Prostate gland (tissue), 2 donors: ENCODE measurements at regions not wholly inside any gene's neighbourhood (a gene's known extent, or its start where the extent isn't known, plus 50 kb on each side); places are given as distances from the start of the nearest gene placed in this dataset.

Experiments used
- DNase-seq: peaks from one replicate; pipeline ENCODE4 v3.0.0-alpha.2; 2019; ENCODE audit warnings: low spot score
- H3K27ac ChIP-seq, 2 donors: fragments of 200-600 bp; sonication (generic); 2 replicates each; pipeline ENCODE4 v1.5.1; 2017 to 2019
- H3K27me3 ChIP-seq: fragments of 200-600 bp; sonication (generic); replicated peaks from 2 replicates; pipeline ENCODE4 v1.5.1; 2019; ENCODE audit not compliant: insufficient read depth
- H3K36me3 ChIP-seq, 2 donors: fragments of 200-600 bp; sonication (generic); 1 replicate in 1 of 2; 2 replicates in 1 of 2; pipeline versions ENCODE4 v1.5.1 to v1.8.1; 2017 to 2019
- H3K4me1 ChIP-seq: fragments of 200-600 bp; sonication (generic); replicated peaks from 2 replicates; pipeline ENCODE4 v1.5.1; 2019
- H3K4me3 ChIP-seq, 2 donors: fragments of 200-600 bp; sonication (generic); 2 replicates each; pipeline ENCODE4 v1.5.1; 2017 to 2019
- H3K9me3 ChIP-seq: fragments of 200-600 bp; sonication (generic); 2 replicates; pipeline ENCODE4 v1.5.1; 2017
- POLR2A ChIP-seq: fragments of 450-650 bp; IDR thresholded peaks from one replicate; pipeline ENCODE4 v1.6.1; 2016; ENCODE audit warnings: antibody characterized with exemption, mild to moderate bottlenecking
- POLR2AphosphoS5 ChIP-seq: sonication (generic); formaldehyde crosslinking; IDR thresholded peaks from one replicate; pipeline ENCODE4 v1.6.1; 2017; ENCODE audit warnings: antibody characterized with exemption
- WGBS: methylation state at CpG from one replicate; pipeline ENCODE4 v1.1.5; 2018; 5-methylcytosine and 5-hydroxymethylcytosine counted together
- intact Hi-C: fragments of 100-400 bp; cut with DNase I; formaldehyde crosslinking; loops from one replicate; pipeline ENCODE4 v1.14.2; 2022
- TF ChIP-seq, protein P1 (sequence below), 4 experiments: fragments of 200-600 bp in 2 of 4; fragments of 450-650 bp in 2 of 4; sonication (generic) in 2 of 4; IDR thresholded peaks; 1 replicate in 3 of 4; 2 replicates in 1 of 4; pipeline ENCODE4 v1.5.1; 2016 to 2019; ENCODE audit warnings: antibody characterized with exemption in 4 of 4, mild to moderate bottlenecking in 2 of 4, moderate library complexity in 2 of 4

DNA sequence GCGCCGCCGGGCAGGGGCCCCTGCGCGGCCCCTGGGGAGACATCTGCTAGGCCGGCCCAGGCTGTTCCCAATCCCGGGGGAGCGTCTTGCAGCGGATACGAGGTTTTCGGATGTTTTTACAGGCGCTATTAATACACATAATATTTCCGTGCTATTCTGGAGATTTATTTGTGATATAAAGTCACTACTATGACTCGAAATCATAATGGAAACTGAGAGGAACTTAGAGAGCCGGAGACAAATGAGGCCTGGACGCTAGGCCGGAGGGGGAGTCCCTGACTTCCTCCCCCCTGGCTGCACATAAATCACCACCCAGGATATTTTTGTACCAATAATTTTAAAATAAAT is 91.7 kb upstream of the ANO1 start:
- TF ChIP-seq, protein P1, sequence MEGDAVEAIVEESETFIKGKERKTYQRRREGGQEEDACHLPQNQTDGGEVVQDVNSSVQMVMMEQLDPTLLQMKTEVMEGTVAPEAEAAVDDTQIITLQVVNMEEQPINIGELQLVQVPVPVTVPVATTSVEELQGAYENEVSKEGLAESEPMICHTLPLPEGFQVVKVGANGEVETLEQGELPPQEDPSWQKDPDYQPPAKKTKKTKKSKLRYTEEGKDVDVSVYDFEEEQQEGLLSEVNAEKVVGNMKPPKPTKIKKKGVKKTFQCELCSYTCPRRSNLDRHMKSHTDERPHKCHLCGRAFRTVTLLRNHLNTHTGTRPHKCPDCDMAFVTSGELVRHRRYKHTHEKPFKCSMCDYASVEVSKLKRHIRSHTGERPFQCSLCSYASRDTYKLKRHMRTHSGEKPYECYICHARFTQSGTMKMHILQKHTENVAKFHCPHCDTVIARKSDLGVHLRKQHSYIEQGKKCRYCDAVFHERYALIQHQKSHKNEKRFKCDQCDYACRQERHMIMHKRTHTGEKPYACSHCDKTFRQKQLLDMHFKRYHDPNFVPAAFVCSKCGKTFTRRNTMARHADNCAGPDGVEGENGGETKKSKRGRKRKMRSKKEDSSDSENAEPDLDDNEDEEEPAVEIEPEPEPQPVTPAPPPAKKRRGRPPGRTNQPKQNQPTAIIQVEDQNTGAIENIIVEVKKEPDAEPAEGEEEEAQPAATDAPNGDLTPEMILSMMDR (IDR thresholded peaks at IDR 0.05): no peak
- TF ChIP-seq POLR2A: no peak
- TF ChIP-seq POLR2AphosphoS5: no peak
- Histone ChIP-seq H3K9me3 (no peaks in the 10 kb centered on the region), H3K27ac (no peak overlapping the region), H3K4me1 (peaks cover 4% of the 10 kb centered on the region), H3K36me3 (no peaks in the 10 kb centered on the region), H3K4me3 (no peak overlapping the region), H3K27me3 (peaks cover 12% of the 10 kb centered on the region)
- DNase-seq: no peak
- 36% methylated on average over 17 of the region's 17 CpGs for WGBS
- intact Hi-C loops: no loop called here

DNA sequence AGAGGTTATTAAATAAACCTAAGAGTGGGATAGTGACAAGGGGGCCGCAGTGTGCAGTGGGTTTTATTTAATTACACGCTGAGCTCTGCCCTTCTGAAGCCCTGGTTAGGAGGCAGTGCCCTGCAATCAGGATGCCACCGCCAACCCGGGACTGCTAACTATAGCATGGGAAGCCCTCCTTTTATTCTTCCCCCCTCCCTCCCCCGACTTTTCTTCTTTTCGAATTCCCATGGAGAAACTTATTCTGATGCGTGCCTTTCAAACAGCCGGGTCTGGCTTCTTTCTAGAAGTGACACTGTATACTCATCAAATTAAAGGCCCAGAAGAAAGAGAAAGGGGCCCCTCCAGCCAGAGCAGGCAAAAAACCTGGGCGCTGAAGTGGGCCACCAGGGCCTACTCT is 91.3 kb upstream of the ANO1 start:
- no peak overlapping the region for H3K4me3 ChIP-seq
- intact Hi-C loops: no loop called here
- TF ChIP-seq, protein P1 (IDR thresholded peaks at IDR 0.05): no peak
- TF ChIP-seq POLR2A (no peak), POLR2AphosphoS5 (no peak)
- peaks cover 12% of the 10 kb centered on the region for H3K27me3 ChIP-seq
- no peaks in the 10 kb centered on the region for H3K36me3 ChIP-seq
- H3K4me1 ChIP-seq: peaks cover 4% of the 10 kb centered on the region
- 79% methylated on average over 9 of the region's 9 CpGs for WGBS
- DNase-seq: no peak
- no peak overlapping the region for H3K27ac ChIP-seq
- H3K9me3 ChIP-seq: no peaks in the 10 kb centered on the region

DNA sequence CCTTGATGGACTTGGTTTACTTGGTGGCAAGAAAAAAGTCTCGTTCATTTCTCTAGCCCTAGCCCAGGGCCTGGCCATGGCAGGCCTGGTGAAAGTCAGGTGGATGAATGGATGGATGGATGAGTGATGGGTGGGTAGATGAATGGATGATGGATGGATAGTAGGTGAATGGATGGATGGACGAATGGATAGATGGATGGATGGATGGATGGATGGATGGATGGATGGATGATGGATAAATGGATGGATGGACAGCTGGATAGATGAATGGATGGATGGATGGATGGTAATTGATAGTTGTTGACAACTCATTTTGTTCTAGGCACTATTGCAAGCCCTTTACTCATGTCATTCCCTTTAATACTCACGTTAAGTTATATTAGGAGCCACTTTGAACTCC is 86.1 kb upstream of the ANO1 start:
- Histone ChIP-seq H3K9me3 (no peaks in the 10 kb centered on the region), H3K36me3 (no peaks in the 10 kb centered on the region), H3K4me3 (no peak overlapping the region), H3K4me1 (no peaks in the 10 kb centered on the region), H3K27ac (no peak overlapping the region), H3K27me3 (no peaks in the 10 kb centered on the region)
- DNase-seq: no peak
- 95% methylated on average over 3 of the region's 3 CpGs for WGBS
- TF ChIP-seq POLR2AphosphoS5 (no peak), POLR2A (no peak)
- TF ChIP-seq, protein P1 (IDR thresholded peaks at IDR 0.05): no peak
- intact Hi-C loops: no loop called here

DNA sequence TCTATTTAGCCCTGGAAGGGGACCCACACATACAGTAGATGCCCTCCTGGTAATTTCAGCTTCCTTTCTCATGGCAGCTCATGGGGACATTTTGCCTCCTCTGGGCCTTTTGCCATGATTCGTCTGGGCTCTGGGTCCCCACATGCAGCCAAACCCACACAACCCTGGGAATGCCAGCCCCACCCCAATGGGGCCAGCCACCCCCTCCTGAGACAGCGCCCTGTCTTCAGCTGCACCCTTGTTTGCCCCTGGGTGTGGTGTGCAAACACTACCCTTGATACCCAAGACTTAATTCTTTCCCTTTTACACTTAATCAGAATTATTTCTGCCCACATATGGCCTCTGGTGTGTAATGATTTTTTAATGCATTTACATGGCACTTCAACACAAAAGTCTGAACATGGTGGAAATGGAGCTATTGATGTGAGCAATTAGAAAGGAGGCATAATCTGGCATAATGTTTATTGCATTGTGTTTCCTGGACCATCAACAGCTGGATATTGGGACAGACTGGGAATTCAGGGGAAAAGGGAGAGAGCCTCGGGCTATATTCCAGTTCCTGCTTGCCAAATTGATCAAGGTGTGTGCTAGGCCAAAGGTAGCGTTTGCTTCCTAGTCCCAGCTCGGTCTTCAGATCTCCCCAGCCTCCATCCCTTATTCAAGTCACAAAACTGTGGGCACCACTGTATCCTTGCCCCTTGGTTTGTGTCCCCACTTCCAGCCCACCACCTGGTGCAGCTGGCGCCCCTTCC is 85.0 kb upstream of the ANO1 start:
- intact Hi-C loops: no loop called here
- no peaks in the 10 kb centered on the region for H3K9me3 ChIP-seq
- no peak for DNase-seq
- whole genome bisulfite sequencing: 93% methylated on average over 6 of the region's 6 CpGs
- no peak overlapping the region for H3K4me3 ChIP-seq
- no peaks in the 10 kb centered on the region for H3K4me1 ChIP-seq
- no peaks in the 10 kb centered on the region for H3K27me3 ChIP-seq
- TF ChIP-seq POLR2A (no peak), POLR2AphosphoS5 (no peak)
- TF ChIP-seq, protein P1 (IDR thresholded peaks at IDR 0.05): no peak
- H3K27ac ChIP-seq: no peak overlapping the region
- H3K36me3 ChIP-seq: no peaks in the 10 kb centered on the region

DNA sequence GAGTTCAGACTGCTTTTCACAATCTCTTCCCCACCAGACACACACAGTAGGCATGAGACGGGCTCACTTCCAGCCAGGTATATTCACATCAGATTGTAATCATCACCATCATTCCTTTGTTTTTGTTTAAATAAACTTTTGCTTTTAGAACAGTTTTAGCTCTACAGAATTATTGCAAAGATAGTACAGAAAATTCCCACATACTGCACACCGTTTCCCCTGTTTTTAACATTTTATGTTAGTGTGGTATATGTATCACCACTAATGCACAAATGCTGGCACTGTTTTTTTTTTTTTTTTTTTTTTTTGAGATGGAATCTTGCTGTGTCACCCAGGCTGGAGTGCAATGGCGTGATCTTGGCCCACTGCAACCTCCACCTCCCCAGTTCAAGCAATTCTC is 83.3 kb upstream of the ANO1 start:
- DNase-seq: no peak
- H3K27ac ChIP-seq: no peak overlapping the region

More for the DNA sequence above, 83.3 kb upstream of the ANO1 start:
- intact Hi-C loops: no loop called here
- Histone ChIP-seq H3K27me3 (no peaks in the 10 kb centered on the region), H3K36me3 (no peaks in the 10 kb centered on the region), H3K4me3 (no peak overlapping the region), H3K4me1 (no peaks in the 10 kb centered on the region), H3K9me3 (no peaks in the 10 kb centered on the region)
- TF ChIP-seq POLR2A (no peak), POLR2AphosphoS5 (no peak)
- TF ChIP-seq, protein P1 (IDR thresholded peaks at IDR 0.05): no peak
- WGBS: 94% methylated on average over 3 of the region's 3 CpGs
